ENCODE measurements at regions not wholly inside any gene's neighbourhood (a gene's known extent, or its start where the extent isn't known, plus 50 kb on each side); places are given as distances from the start of the nearest gene placed in this dataset.
"Not testable (repeated sequence)": the region's sequence is repeated elsewhere in the genome, so short reads cannot be mapped to it uniquely, and the experiment has no call there.

GRCh38 chr2:107737756-107738155 lies 88.9 kb upstream of the RGPD4 start:
- no peak overlapping the region for H3K4me3 ChIP-seq (ENCODE audit: low read depth, low read length)

GRCh38 chr2:107738266-107738665 lies 88.4 kb upstream of the RGPD4 start:
- no peak for TF ChIP-seq CTCF (IDR thresholded peaks at IDR 0.05; ENCODE audit: borderline replicate concordance, insufficient read depth, low read depth, low read length)
- H3K4me3 ChIP-seq (ENCODE audit: low read depth, low read length) = no peak overlapping the region

More at GRCh38 chr2:107737756-107738155, 88.9 kb upstream of the RGPD4 start:
- TF ChIP-seq CTCF (IDR thresholded peaks at IDR 0.05; ENCODE audit: borderline replicate concordance, insufficient read depth, low read depth, low read length) = no peak

- no peak overlapping the region for H3K4me3 ChIP-seq (ENCODE audit: low read depth, low read length)
- TF ChIP-seq CTCF (IDR thresholded peaks at IDR 0.05; ENCODE audit: borderline replicate concordance, insufficient read depth, low read depth, low read length) = no peak
Measured at GRCh38 chr2:107740300-107740699, 86.4 kb upstream of the RGPD4 start.

- no peak for TF ChIP-seq CTCF (IDR thresholded peaks at IDR 0.05; ENCODE audit: borderline replicate concordance, insufficient read depth, low read depth, low read length)
- no peak overlapping the region for H3K4me3 ChIP-seq (ENCODE audit: low read depth, low read length)
Measured at GRCh38 chr2:107742460-107743027, 84.1 kb upstream of the RGPD4 start.

- no peak for TF ChIP-seq CTCF (IDR thresholded peaks at IDR 0.05; ENCODE audit: borderline replicate concordance, insufficient read depth, low read depth, low read length)
- no peak overlapping the region for H3K4me3 ChIP-seq (ENCODE audit: low read depth, low read length)
Measured at GRCh38 chr2:107743274-107743673, 83.4 kb upstream of the RGPD4 start.

GRCh38 chr2:107745100-107745499 lies 81.6 kb upstream of the RGPD4 start:
- TF ChIP-seq CTCF (IDR thresholded peaks at IDR 0.05; ENCODE audit: borderline replicate concordance, insufficient read depth, low read depth, low read length) = no peak
- H3K4me3 ChIP-seq (ENCODE audit: low read depth, low read length) = no peak overlapping the region

GRCh38 chr2:107746552-107747198 lies 80.0 kb upstream of the RGPD4 start:
- not testable (repeated sequence) for H3K4me3 ChIP-seq (ENCODE audit: low read depth, low read length)

GRCh38 chr2:107747199-107747963 lies 79.3 kb upstream of the RGPD4 start:
- not testable (repeated sequence) for H3K4me3 ChIP-seq (ENCODE audit: low read depth, low read length)

All from GM12875 (cell line).